Lower leg skin (tissue), 4 donors: ENCODE measurements at regions not wholly inside any gene's neighbourhood (a gene's known extent, or its start where the extent isn't known, plus 50 kb on each side); places are given as distances from the start of the nearest gene placed in this dataset.

Source experiments
- DNase-seq, 2 donors: peaks; one replicate each; pipeline ENCODE4 v3.0.0-alpha.2; 2019; ENCODE audit warnings: low spot score in 2 of 2
- H3K4me3 ChIP-seq: fragments of 200-600 bp; sonication (generic); 2 replicates; pipeline ENCODE4 v1.5.1; 2017; ENCODE audit warnings: mild to moderate bottlenecking, low read depth; ENCODE audit not compliant: poor library complexity, severe bottlenecking
- POLR2A ChIP-seq, 2 donors: fragments of 450-650 bp; IDR thresholded peaks; one replicate each; pipeline ENCODE4 v1.6.1; 2016 to 2017; ENCODE audit warnings: antibody characterized with exemption in 2 of 2, mild to moderate bottlenecking in 1 of 2, moderate library complexity in 1 of 2
- WGBS, 2 donors: methylation state at CpG; one replicate each; pipeline ENCODE4 v1.1.5; 2018; 5-methylcytosine and 5-hydroxymethylcytosine counted together
- intact Hi-C: fragments of 100-400 bp; cut with DNase I; formaldehyde crosslinking; loops from one replicate; pipeline ENCODE4 v1.15.0; 2023; ENCODE audit warnings: low total_unique reads
- TF ChIP-seq, protein P1 (sequence below), 3 donors: fragments of 450-650 bp; IDR thresholded peaks; one replicate each; pipeline ENCODE4 v1.5.1; 2016; ENCODE audit warnings: antibody characterized with exemption in 3 of 3, mild to moderate bottlenecking in 3 of 3, moderate library complexity in 2 of 3

DNA sequence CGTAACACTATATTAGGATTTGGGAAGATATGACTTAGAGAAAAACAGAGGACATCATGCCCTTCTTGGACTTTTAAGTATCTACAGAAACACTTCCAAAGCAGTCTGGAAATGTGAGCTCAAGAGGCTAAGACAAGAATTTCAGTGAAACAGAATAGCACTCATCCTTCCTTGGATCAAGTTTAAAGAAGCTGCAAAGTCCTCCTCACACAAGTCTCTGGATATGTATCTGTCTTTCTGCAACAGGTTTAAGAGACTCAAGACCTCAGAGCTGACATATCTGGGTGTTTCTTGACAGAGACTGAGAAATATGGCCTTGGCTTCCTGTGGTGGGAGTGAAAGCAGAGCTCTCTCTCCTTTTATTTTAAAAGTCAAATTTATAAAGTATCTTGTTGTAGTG is 82.5 kb upstream of the GIMD1 start:
- H3K4me3 ChIP-seq, result no peak overlapping the region
- intact Hi-C loops, result no loop called here
- TF ChIP-seq POLR2A (IDR thresholded peaks at IDR 0.05), result no peak
- TF ChIP-seq, protein P1, sequence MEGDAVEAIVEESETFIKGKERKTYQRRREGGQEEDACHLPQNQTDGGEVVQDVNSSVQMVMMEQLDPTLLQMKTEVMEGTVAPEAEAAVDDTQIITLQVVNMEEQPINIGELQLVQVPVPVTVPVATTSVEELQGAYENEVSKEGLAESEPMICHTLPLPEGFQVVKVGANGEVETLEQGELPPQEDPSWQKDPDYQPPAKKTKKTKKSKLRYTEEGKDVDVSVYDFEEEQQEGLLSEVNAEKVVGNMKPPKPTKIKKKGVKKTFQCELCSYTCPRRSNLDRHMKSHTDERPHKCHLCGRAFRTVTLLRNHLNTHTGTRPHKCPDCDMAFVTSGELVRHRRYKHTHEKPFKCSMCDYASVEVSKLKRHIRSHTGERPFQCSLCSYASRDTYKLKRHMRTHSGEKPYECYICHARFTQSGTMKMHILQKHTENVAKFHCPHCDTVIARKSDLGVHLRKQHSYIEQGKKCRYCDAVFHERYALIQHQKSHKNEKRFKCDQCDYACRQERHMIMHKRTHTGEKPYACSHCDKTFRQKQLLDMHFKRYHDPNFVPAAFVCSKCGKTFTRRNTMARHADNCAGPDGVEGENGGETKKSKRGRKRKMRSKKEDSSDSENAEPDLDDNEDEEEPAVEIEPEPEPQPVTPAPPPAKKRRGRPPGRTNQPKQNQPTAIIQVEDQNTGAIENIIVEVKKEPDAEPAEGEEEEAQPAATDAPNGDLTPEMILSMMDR (IDR thresholded peaks at IDR 0.05), result no peak
- DNase-seq, result no peak
- 98 to 100% methylated on average over 1 of the region's 1 CpG for WGBS, 2 donors

DNA sequence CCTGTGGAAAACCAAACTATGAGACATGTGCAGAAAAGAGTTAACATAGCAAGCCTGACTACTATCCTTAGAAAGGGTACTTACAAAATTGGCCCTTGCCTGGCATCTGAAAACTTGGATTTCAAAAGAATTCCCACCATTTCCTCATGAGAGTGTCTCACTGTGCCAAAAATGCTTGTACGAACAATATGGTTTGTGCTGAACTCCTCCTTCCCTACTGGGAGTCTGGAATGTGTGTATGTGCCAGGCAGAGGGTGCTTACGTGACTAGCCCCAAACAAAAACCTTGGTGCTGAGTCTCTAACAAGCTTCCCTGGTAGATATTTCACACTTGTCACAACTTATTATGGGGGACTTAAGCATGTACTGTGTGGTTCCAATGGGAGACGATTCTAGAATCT is 81.7 kb upstream of the GIMD1 start:
- 50 to 69% methylated on average over 3 of the region's 3 CpGs for WGBS, 2 donors
- intact Hi-C loops, result no loop called here
- no peak for DNase-seq

DNA sequence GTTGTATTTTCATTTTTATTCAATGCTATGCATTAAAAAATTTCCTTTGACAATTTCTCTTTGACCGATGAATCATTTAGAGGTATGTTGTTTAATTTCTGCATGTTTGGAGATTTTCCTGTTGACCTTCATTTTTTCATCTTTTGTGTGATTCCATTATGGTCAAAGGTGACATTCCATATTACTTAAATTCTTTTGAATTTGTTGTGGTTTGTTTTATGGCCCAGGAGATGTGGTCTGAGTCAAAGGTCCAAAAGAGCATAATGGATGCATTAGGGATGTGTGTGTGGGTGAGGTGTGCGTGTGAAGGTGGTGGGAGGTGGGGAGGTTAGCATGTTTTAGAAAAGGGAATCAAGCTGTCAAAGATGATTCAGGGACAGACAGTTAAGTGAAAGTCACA is 76.0 kb upstream of the GIMD1 start:
- 79 to 84% methylated on average over 2 of the region's 2 CpGs for WGBS, 2 donors
- no peak for DNase-seq
- TF ChIP-seq, protein P1 (IDR thresholded peaks at IDR 0.05), result no peak
- no peak for TF ChIP-seq POLR2A (IDR thresholded peaks at IDR 0.05)
- no peak overlapping the region for H3K4me3 ChIP-seq
- intact Hi-C loops, result no loop called here

More for the DNA sequence above, 81.7 kb upstream of the GIMD1 start:
- no peak for TF ChIP-seq POLR2A (IDR thresholded peaks at IDR 0.05)
- TF ChIP-seq, protein P1 (IDR thresholded peaks at IDR 0.05), result no peak
- no peak overlapping the region for H3K4me3 ChIP-seq

DNA sequence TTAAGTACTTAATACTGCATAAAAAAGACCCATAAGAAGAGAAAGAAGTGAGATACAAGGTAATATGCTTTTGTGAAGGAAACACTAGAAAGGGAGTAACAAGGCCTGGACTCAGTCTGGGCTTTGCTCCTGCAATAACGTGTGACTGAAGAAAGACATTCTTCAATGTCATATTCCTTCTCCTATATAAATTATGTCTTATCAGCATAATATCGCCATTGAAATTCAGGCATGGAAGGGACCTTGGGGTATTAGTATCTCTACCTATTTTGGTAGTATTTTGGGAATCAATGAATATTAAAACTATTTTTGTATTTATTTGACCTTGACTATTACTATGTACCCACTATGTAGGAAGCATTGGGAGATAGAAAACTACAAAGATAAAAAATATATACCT is 62.2 kb upstream of the GIMD1 start:
- no peak for DNase-seq
- intact Hi-C loops, result no loop called here
- no peak overlapping the region for H3K4me3 ChIP-seq
- 75 to 89% methylated on average over 2 of the region's 2 CpGs for WGBS, 2 donors
- TF ChIP-seq, protein P1 (IDR thresholded peaks at IDR 0.05), result no peak
- TF ChIP-seq POLR2A (IDR thresholded peaks at IDR 0.05), result no peak

DNA sequence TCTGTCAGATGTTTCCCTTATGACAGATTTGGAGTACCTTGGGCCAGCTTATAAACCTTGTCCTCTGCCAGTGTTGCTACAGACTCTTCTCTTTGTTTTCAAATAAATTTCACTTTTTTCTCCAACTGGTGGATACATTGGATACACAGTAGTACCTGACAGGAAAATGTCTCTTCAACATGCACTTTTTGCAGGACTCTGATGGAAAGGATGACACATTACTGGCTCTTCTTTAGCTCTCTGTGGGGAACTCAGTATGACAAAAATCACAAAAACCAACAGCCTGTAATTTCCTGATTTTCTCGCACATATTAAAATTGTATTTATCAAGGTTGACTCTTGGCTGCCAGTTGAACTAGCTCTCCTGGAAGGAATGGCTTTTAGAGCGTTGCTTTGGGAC is 61.3 kb upstream of the GIMD1 start:
- TF ChIP-seq, protein P1 (IDR thresholded peaks at IDR 0.05), result no peak
- TF ChIP-seq POLR2A (IDR thresholded peaks at IDR 0.05), result no peak
- no peak overlapping the region for H3K4me3 ChIP-seq
- DNase-seq, result no peak
- 63 to 75% methylated on average over 2 of the region's 2 CpGs for WGBS, 2 donors
- intact Hi-C loops, result no loop called here

DNA sequence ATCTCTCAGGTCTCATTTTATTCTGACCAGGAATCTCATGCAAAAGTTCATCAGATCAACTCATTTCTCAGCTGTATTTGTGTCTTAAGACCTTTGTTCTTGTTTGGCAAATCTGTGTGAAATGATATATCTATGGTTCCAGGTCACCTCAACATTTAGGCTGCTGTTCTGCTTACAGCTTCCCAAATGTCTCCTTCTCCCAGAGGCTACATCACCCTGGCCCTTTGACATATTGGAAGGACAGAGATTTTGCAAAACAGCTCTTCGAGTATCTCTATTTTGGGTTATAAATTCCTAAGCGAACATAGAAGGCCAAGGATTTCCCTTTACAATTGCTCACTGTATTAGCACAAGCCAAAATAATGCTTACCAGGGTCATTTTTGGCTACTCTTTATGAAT is 57.5 kb upstream of the GIMD1 start:
- DNase-seq, result no peak
- WGBS, 2 donors, result 53 to 59% methylated on average over 2 of the region's 2 CpGs
- TF ChIP-seq POLR2A (IDR thresholded peaks at IDR 0.05), result no peak
- intact Hi-C loops, result no loop called here
- H3K4me3 ChIP-seq, result no peak overlapping the region
